HepG2 (cell line): ENCODE measurements at regions not wholly inside any gene's neighbourhood (a gene's known extent, or its start where the extent isn't known, plus 50 kb on each side); places are given as distances from the start of the nearest gene placed in this dataset.

ENCODE experiments used
- ATAC-seq: fragments of 200-7000 bp; cut with Tn5 transposase; 3 replicates; pipeline ENCODE4 v1.9.1; 2020; ENCODE audit warnings: mild to moderate bottlenecking, moderate library complexity
- BruUV-seq: library from RNA; stranded (reverse); fragments of 400-500 nt; replicated peaks from 2 replicates; lab custom pipeline; 2021; lab: Mats Ljungman, UMichigan
- CTCF ChIA-PET: fragments of 300-600 bp; formaldehyde crosslinking; extraction: SDS; loops from one replicate; lab custom pipeline; 2021; ENCODE audit warnings: low total read pairs, inconsistent platforms, low intra/inter-chr PET ratio; lab: Yijun Ruan, JAX
- POLR2A ChIA-PET: fragments of 350-600 bp; sonication (Branson Sonifier 250); formaldehyde crosslinking; loops from one replicate; lab custom pipeline; 2020; ENCODE audit warnings: antibody characterized with exemption, inconsistent platforms; lab: Yijun Ruan, JAX
- DNase-seq: peaks from one replicate; pipeline ENCODE4 v3.0.0-alpha.2; 2015; ENCODE audit warnings: low spot score
- FAIRE-seq: peaks from 3 replicates; lab custom pipeline; 2011; peaks lifted over from hg19 to GRCh38; lab: Jason Lieb, UNC
- H2AFZ ChIP-seq: one replicate; pipeline ENCODE4 v1.6.1; 2011; ENCODE audit warnings: low read length, inconsistent platforms
- H3K27ac ChIP-seq: fragments of 300-600 bp; 3 replicates; pipeline ENCODE4 v1.8.0; 2011; ENCODE audit warnings: mixed run types, mild to moderate bottlenecking, mixed read lengths, low read length, inconsistent platforms; ENCODE audit not compliant: insufficient read depth; ENCODE audit errors: extremely low read length
- H3K27me3 ChIP-seq, 2 experiments: fragments of 200-600 bp in 1 of 2; 2 replicates in 1 of 2; 3 replicates in 1 of 2; pipeline versions ENCODE4 v1.6.0 to v1.8.0; 2011; ENCODE audit warnings: low read length in 2 of 2, mild to moderate bottlenecking in 2 of 2, moderate library complexity in 2 of 2, inconsistent platforms in 1 of 2; ENCODE audit not compliant: insufficient read depth in 2 of 2, control insufficient read depth in 1 of 2
- H3K36me3 ChIP-seq, 2 experiments: fragments of 200-600 bp in 1 of 2; replicated peaks in 1 of 2; 2 replicates in 1 of 2; 3 replicates in 1 of 2; pipeline versions ENCODE4 v1.5.1 to v1.8.0; 2011; ENCODE audit warnings: low read length in 2 of 2, inconsistent platforms in 1 of 2; ENCODE audit not compliant: insufficient read depth in 2 of 2, control insufficient read depth in 1 of 2
- H3K4me1 ChIP-seq: 2 replicates; pipeline ENCODE4 v1.5.1; 2012; ENCODE audit warnings: low read length, inconsistent platforms; ENCODE audit not compliant: insufficient read depth
- H3K4me2 ChIP-seq: 2 replicates; pipeline ENCODE4 v1.6.0; 2011; ENCODE audit warnings: low read depth, low read length, inconsistent platforms
- H3K4me3 ChIP-seq, 3 experiments: fragments of 200-600 bp in 1 of 3; sonication (generic), shearing (Covaris generic) in 1 of 3; replicated peaks in 1 of 3; 2 replicates each; pipeline ENCODE4 v1.5.1; 2011 to 2016; ENCODE audit warnings: low read length in 3 of 3, inconsistent platforms in 2 of 3, low read depth in 2 of 3, mild to moderate bottlenecking in 2 of 3, control low read depth in 1 of 3, mixed read lengths in 1 of 3; ENCODE audit not compliant: insufficient read depth in 1 of 3
- H3K79me2 ChIP-seq: one replicate; pipeline ENCODE4 v1.6.1; 2011; ENCODE audit warnings: low read length, inconsistent platforms; ENCODE audit not compliant: insufficient read depth
- H3K9ac ChIP-seq: 2 replicates; pipeline ENCODE4 v1.6.0; 2011; ENCODE audit warnings: mild to moderate bottlenecking, low read depth, low read length, inconsistent platforms; ENCODE audit not compliant: insufficient read depth
- H3K9me3 ChIP-seq: 2 replicates; pipeline ENCODE4 v1.5.1; 2012; ENCODE audit warnings: mild to moderate bottlenecking, low read length
- H4K20me1 ChIP-seq: 2 replicates; pipeline ENCODE4 v1.6.0; 2011; ENCODE audit warnings: inconsistent platforms, mild to moderate bottlenecking, low read length, moderate library complexity; ENCODE audit not compliant: insufficient read depth
- CSRNP1 ChIP-seq: sonication (generic); formaldehyde crosslinking; IDR thresholded peaks from 2 replicates; pipeline ENCODE4 v1.8.1; 2023; ENCODE audit warnings: mild to moderate bottlenecking, missing genetic modification reagents
- ETV5 ChIP-seq: IDR thresholded peaks from 2 replicates; pipeline ENCODE4 v1.6.1; 2018; ENCODE audit warnings: missing biosample characterization, missing genetic modification reagents, inconsistent platforms, borderline replicate concordance
- IKZF5 ChIP-seq: IDR thresholded peaks from 2 replicates; pipeline ENCODE4 v1.6.1; 2018; ENCODE audit warnings: missing genetic modification reagents, mild to moderate bottlenecking, missing compliant biosample characterization
- SETDB1 ChIP-seq: sonication (generic); formaldehyde crosslinking; IDR thresholded peaks from 2 replicates; pipeline ENCODE4 v1.5.1; 2020; ENCODE audit warnings: missing genetic modification reagents, mild to moderate bottlenecking, borderline replicate concordance
- TP53 ChIP-seq: sonication (generic); formaldehyde crosslinking; conservative IDR thresholded peaks from 2 replicates; pipeline ENCODE4 v1.4.0; 2020; ENCODE audit warnings: missing genetic modification reagents
- ZMYM2 ChIP-seq: sonication (generic); formaldehyde crosslinking; IDR thresholded peaks from 2 replicates; pipeline ENCODE4 v1.8.0; 2022; ENCODE audit warnings: mild to moderate bottlenecking, missing genetic modification reagents
- ZNF121 ChIP-seq: sonication (generic); formaldehyde crosslinking; IDR thresholded peaks from 2 replicates; pipeline ENCODE4 v1.5.0; 2020; ENCODE audit warnings: mild to moderate bottlenecking, missing genetic modification reagents
- ZNF275 ChIP-seq: sonication (generic); formaldehyde crosslinking; IDR thresholded peaks from 2 replicates; pipeline ENCODE4 v1.8.0; 2022; ENCODE audit warnings: missing genetic modification reagents, mild to moderate bottlenecking, inconsistent platforms, borderline replicate concordance
- ZNF30 ChIP-seq: sonication (generic); formaldehyde crosslinking; IDR thresholded peaks from 2 replicates; pipeline ENCODE4 v1.5.0; 2020; ENCODE audit warnings: mild to moderate bottlenecking, missing genetic modification reagents
- ZNF432 ChIP-seq: sonication (generic); formaldehyde crosslinking; IDR thresholded peaks from 2 replicates; pipeline ENCODE4 v1.5.0; 2020; ENCODE audit warnings: missing genetic modification reagents, mild to moderate bottlenecking, borderline replicate concordance
- WGBS: methylation state at CpG from one replicate; pipeline ENCODE4 v1.1.6; 2017; ENCODE audit warnings: low lambda C conversion rate; 5-methylcytosine and 5-hydroxymethylcytosine counted together
- in situ Hi-C: cut with HindIII; loops from 2 replicates; pipeline ENCODE4 v1.10.0; 2017; ENCODE audit warnings: low pct_unique_long_range_greater_than_20kb; ENCODE audit not compliant: extremely low pct_ligation_motif_present
- intact Hi-C: fragments of 100-400 bp; cut with micrococcal nuclease; formaldehyde crosslinking; loops from one replicate; pipeline ENCODE4 v1.10.0; 2022; ENCODE audit not compliant: unreplicated experiment
- TF ChIP-seq, protein P1 (sequence below): sonication (generic); formaldehyde crosslinking; conservative IDR thresholded peaks from 2 replicates; pipeline ENCODE4 v1.8.0; 2022; ENCODE audit warnings: mild to moderate bottlenecking, moderate library complexity, missing genetic modification reagents

GRCh38 chr1:62918700-62919099 is 134.8 kb downstream of the ATG4C start (continued):
- TF ChIP-seq IKZF5 (CRISPR knock-in tag) (no peak), ZNF121 (no peak), ETV5 (CRISPR knock-in tag) (no peak), TP53 (CRISPR knock-in tag) (no peak)

- Histone ChIP-seq H3K4me1 (no peaks in the 10 kb centered on the region), H3K27ac (no peak overlapping the region), H3K79me2 (no peaks in the 10 kb centered on the region), H2AFZ (no peak overlapping the region), H3K4me2 (no peak overlapping the region), H3K9me3 (no peaks in the 10 kb centered on the region), H3K4me3 (no peak overlapping the region), H4K20me1 (no peaks in the 10 kb centered on the region), H3K9ac (no peak overlapping the region), H3K36me3 (no peaks in the 10 kb centered on the region), H3K27me3 (peaks cover 2 to 33% of the 10 kb centered on the region in 2 experiments; a peak in 4 of 5 replicates)
- FAIRE-seq (no peak), ATAC-seq (no peak), DNase-seq (no peak)
- intact Hi-C loops (no loop called here), in situ Hi-C loops (no loop called here)
- POLR2A ChIA-PET, result no interaction called here
- CTCF ChIA-PET, result no interaction called here
- TF ChIP-seq ZNF432 (no peak), ZNF30 (CRISPR knock-in tag) (no peak), SETDB1 (CRISPR knock-in tag) (no peak), CSRNP1 (CRISPR knock-in tag) (no peak), ZMYM2 (CRISPR knock-in tag) (no peak), ZNF275 (CRISPR knock-in tag) (no peak)
- TF ChIP-seq, protein P1, sequence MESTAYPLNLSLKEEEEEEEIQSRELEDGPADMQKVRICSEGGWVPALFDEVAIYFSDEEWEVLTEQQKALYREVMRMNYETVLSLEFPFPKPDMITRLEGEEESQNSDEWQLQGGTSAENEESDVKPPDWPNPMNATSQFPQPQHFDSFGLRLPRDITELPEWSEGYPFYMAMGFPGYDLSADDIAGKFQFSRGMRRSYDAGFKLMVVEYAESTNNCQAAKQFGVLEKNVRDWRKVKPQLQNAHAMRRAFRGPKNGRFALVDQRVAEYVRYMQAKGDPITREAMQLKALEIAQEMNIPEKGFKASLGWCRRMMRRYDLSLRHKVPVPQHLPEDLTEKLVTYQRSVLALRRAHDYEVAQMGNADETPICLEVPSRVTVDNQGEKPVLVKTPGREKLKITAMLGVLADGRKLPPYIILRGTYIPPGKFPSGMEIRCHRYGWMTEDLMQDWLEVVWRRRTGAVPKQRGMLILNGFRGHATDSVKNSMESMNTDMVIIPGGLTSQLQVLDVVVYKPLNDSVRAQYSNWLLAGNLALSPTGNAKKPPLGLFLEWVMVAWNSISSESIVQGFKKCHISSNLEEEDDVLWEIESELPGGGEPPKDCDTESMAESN (CRISPR knock-in tag), result no peak
- no TSS peak for BruUV-seq
- 36% methylated on average over 1 of the region's 1 CpG for WGBS
Measured at GRCh38 chr1:62922006-62922405, 138.1 kb downstream of the ATG4C start.
